GM23338 (cell line): ENCODE measurements at regions not wholly inside any gene's neighbourhood (a gene's known extent, or its start where the extent isn't known, plus 50 kb on each side); places are given as distances from the start of the nearest gene placed in this dataset.

ENCODE experiments used
- ATAC-seq: fragments of 200-7000 bp; cut with Tn5 transposase; 3 replicates; pipeline ENCODE4 v1.9.1; 2020
- DNase-seq: peaks from one replicate; pipeline ENCODE4 v3.0.0-alpha.2; 2015; ENCODE audit warnings: low spot score
- H2AFZ ChIP-seq: fragments of 200-600 bp; sonication (generic); 2 replicates; pipeline ENCODE4 v1.8.0; 2016; ENCODE audit warnings: antibody characterized with exemption, mild to moderate bottlenecking, moderate library complexity
- H3F3A ChIP-seq: fragments of 200-600 bp; sonication (generic); replicated peaks from 2 replicates; pipeline ENCODE4 v1.8.0; 2017; ENCODE audit warnings: antibody characterized with exemption, mixed run types, low read depth
- H3K27ac ChIP-seq: fragments of 200-600 bp; sonication (generic); 2 replicates; pipeline ENCODE4 v1.6.1; 2016; ENCODE audit warnings: low read depth
- H3K27me3 ChIP-seq: fragments of 200-600 bp; sonication (generic); 2 replicates; pipeline ENCODE4 v1.8.0; 2016; ENCODE audit warnings: mild to moderate bottlenecking, mixed run types, moderate library complexity; ENCODE audit not compliant: insufficient read depth
- H3K36me3 ChIP-seq: fragments of 200-600 bp; sonication (generic); 2 replicates; pipeline ENCODE4 v1.8.0; 2016; ENCODE audit warnings: mild to moderate bottlenecking; ENCODE audit not compliant: insufficient read depth
- H3K4me1 ChIP-seq: fragments of 200-600 bp; sonication (generic); 2 replicates; pipeline ENCODE4 v1.8.0; 2016; ENCODE audit warnings: mild to moderate bottlenecking, moderate library complexity; ENCODE audit not compliant: insufficient read depth
- H3K4me2 ChIP-seq: fragments of 200-600 bp; sonication (generic); 2 replicates; pipeline ENCODE4 v1.7.1; 2017; ENCODE audit warnings: mixed run types
- H3K4me3 ChIP-seq: fragments of 200-600 bp; sonication (generic); 2 replicates; pipeline ENCODE4 v1.6.1; 2016; ENCODE audit warnings: mixed run types
- H3K79me2 ChIP-seq: fragments of 200-600 bp; sonication (generic); replicated peaks from 2 replicates; pipeline ENCODE4 v1.8.0; 2017; ENCODE audit warnings: mild to moderate bottlenecking; ENCODE audit not compliant: insufficient read depth
- H3K9me2 ChIP-seq: fragments of 200-600 bp; sonication (generic); 2 replicates; pipeline ENCODE4 v1.8.0; 2017; ENCODE audit not compliant: insufficient read depth
- H4K20me1 ChIP-seq: fragments of 200-600 bp; sonication (generic); replicated peaks from 2 replicates; pipeline ENCODE4 v1.8.0; 2017; ENCODE audit warnings: mild to moderate bottlenecking; ENCODE audit not compliant: insufficient read depth
- H3K27ac Mint-ChIP-seq: 2 replicates; pipeline ENCODE4 v1.8.0; 2020; ENCODE audit warnings: inconsistent platforms, mild to moderate bottlenecking, moderate library complexity, mixed read lengths
- H3K27me3 Mint-ChIP-seq: 3 replicates; pipeline ENCODE4 v1.8.0; 2022; ENCODE audit warnings: low read depth, mild to moderate bottlenecking, moderate library complexity, mixed read lengths, inconsistent platforms; ENCODE audit not compliant: insufficient read depth, poor library complexity
- H3K36me3 Mint-ChIP-seq: 3 replicates; pipeline ENCODE4 v1.8.0; 2021; ENCODE audit warnings: low read depth, mild to moderate bottlenecking, inconsistent platforms, moderate library complexity, mixed read lengths
- H3K4me1 Mint-ChIP-seq: 3 replicates; pipeline ENCODE4 v1.8.0; 2020; ENCODE audit warnings: mild to moderate bottlenecking, inconsistent platforms, mixed read lengths
- H3K4me3 Mint-ChIP-seq: 3 replicates; pipeline ENCODE4 v1.8.0; 2021; ENCODE audit warnings: moderate library complexity, mild to moderate bottlenecking, inconsistent platforms, mixed read lengths
- H3K9me3 Mint-ChIP-seq: 3 replicates; pipeline ENCODE4 v1.8.0; 2020; ENCODE audit warnings: moderate library complexity, mild to moderate bottlenecking, inconsistent platforms, mixed read lengths
- CREB1 ChIP-seq: fragments of 250-450 bp; sonication (Bioruptor Pico); IDR thresholded peaks from 2 replicates; pipeline ENCODE4 v1.5.0; 2020; ENCODE audit warnings: low read depth, mild to moderate bottlenecking, moderate library complexity
- CTCF ChIP-seq, 2 experiments: fragments of 200-600 bp in 1 of 2; sonication (generic) in 1 of 2; conservative IDR thresholded peaks; 2 replicates each; pipeline versions ENCODE4 v1.5.1 to v1.6.1; 2016 to 2017; ENCODE audit warnings: antibody characterized with exemption in 2 of 2, low read depth in 2 of 2, mild to moderate bottlenecking in 2 of 2, moderate library complexity in 1 of 2
- EZH2 ChIP-seq: fragments of 200-600 bp; sonication (generic); IDR thresholded peaks from one replicate; pipeline ENCODE4 v1.8.0; 2017; ENCODE audit warnings: antibody characterized with exemption, mild to moderate bottlenecking, low read depth; ENCODE audit not compliant: unreplicated experiment
- EZH2phosphoT487 ChIP-seq: fragments of 200-600 bp; sonication (generic); IDR thresholded peaks from one replicate; pipeline ENCODE4 v1.8.1; 2018; ENCODE audit warnings: antibody characterized with exemption; ENCODE audit not compliant: unreplicated experiment
- JUNB ChIP-seq: IDR thresholded peaks from one replicate; pipeline ENCODE4 v1.6.1; 2016; ENCODE audit warnings: antibody characterized with exemption; ENCODE audit not compliant: unreplicated experiment
- NANOG ChIP-seq: IDR thresholded peaks from 2 replicates; pipeline ENCODE4 v1.6.1; 2016; ENCODE audit warnings: antibody characterized with exemption, borderline replicate concordance
- POLR2AphosphoS5 ChIP-seq: IDR thresholded peaks from 2 replicates; pipeline ENCODE4 v1.6.1; 2016; ENCODE audit warnings: antibody characterized with exemption, low read depth
- REST ChIP-seq: IDR thresholded peaks from one replicate; pipeline ENCODE4 v1.6.1; 2018; ENCODE audit warnings: antibody characterized with exemption; ENCODE audit not compliant: unreplicated experiment
- STAT1 ChIP-seq: IDR thresholded peaks from one replicate; pipeline ENCODE4 v1.6.1; 2016; ENCODE audit warnings: antibody characterized with exemption; ENCODE audit not compliant: unreplicated experiment
- ZNF114 ChIP-seq: fragments of 250-450 bp; sonication (Bioruptor Pico); IDR thresholded peaks from 2 replicates; pipeline ENCODE4 v1.5.0; 2020; ENCODE audit warnings: mild to moderate bottlenecking, moderate library complexity
- ZNF331 ChIP-seq: fragments of 250-450 bp; sonication (Bioruptor Pico); IDR thresholded peaks from 2 replicates; pipeline ENCODE4 v1.5.0; 2020; ENCODE audit warnings: low read depth, mild to moderate bottlenecking, moderate library complexity
- ZNF462 ChIP-seq: fragments of 250-450 bp; sonication (Bioruptor Pico); IDR thresholded peaks from 2 replicates; pipeline ENCODE4 v1.5.0; 2020; ENCODE audit warnings: mild to moderate bottlenecking, moderate library complexity

- H3K27me3 Mint-ChIP-seq = no peaks in the 10 kb centered on the region
Observed at GRCh38 chr15:62601777-62602545, 436.9 kb upstream of the C2CD4B start.

More at GRCh38 chr15:62601777-62602545, 436.9 kb upstream of the C2CD4B start:
- TF ChIP-seq CREB1 = no peak
- no peak for TF ChIP-seq REST
- no peak for TF ChIP-seq STAT1
- no peak for TF ChIP-seq JUNB
- no peak for TF ChIP-seq CTCF (conservative IDR thresholded peaks at IDR 0.05; ENCODE audit: low read depth in 2 of 2)
- TF ChIP-seq EZH2phosphoT487 = no peak
- TF ChIP-seq ZNF462 (CRISPR knock-in tag) = no peak
- TF ChIP-seq NANOG = no peak
- TF ChIP-seq ZNF331 = no peak
- no peak for TF ChIP-seq POLR2AphosphoS5
- TF ChIP-seq EZH2 = no peak
- TF ChIP-seq ZNF114 (CRISPR knock-in tag) = no peak
- no peak overlapping the region for H3K27ac ChIP-seq
- H3K79me2 ChIP-seq = peaks cover 5% of the 10 kb centered on the region; the same call in 1 of the 2 replicates
- Mint-ChIP-seq H3K4me3 (no peak overlapping the region), H3K9me3 (no peaks in the 10 kb centered on the region), H3K27ac (no peak overlapping the region), H3K4me1 (peaks cover 13% of the 10 kb centered on the region), H3K36me3 (no peaks in the 10 kb centered on the region)
- no peaks in the 10 kb centered on the region for H3K36me3 ChIP-seq
- no peak overlapping the region for H3K4me2 ChIP-seq
- no peaks in the 10 kb centered on the region for H3F3A ChIP-seq
- ATAC-seq = no peak
- H3K9me2 ChIP-seq = no peaks in the 10 kb centered on the region
- no peaks in the 10 kb centered on the region; the same call in 1 of the 2 replicates for H4K20me1 ChIP-seq
- H3K4me1 ChIP-seq = 0 out of 2 replicates have a peak, but pooled peaks cover 6% of the 10 kb centered on the region
- no peak overlapping the region for H3K4me3 ChIP-seq
- H2AFZ ChIP-seq = no peak overlapping the region
- no peak for DNase-seq
- no peaks in the 10 kb centered on the region for H3K27me3 ChIP-seq
